Retinal pigment epithelial cell (primary cell): ENCODE measurements at regions not wholly inside any gene's neighbourhood (a gene's known extent, or its start where the extent isn't known, plus 50 kb on each side); places are given as distances from the start of the nearest gene placed in this dataset.
"Not testable (repeated sequence)": the region's sequence is repeated elsewhere in the genome, so short reads cannot be mapped to it uniquely, and the experiment has no call there.

Experiments
- DNase-seq: peaks from one replicate; pipeline ENCODE4 v3.0.0-alpha.2; 2010; ENCODE audit warnings: low read depth
- H3K4me3 ChIP-seq: 2 replicates; pipeline ENCODE4 v1.5.1; 2011; ENCODE audit warnings: mild to moderate bottlenecking, low read length, control low read depth, moderate library complexity
- CTCF ChIP-seq: conservative IDR thresholded peaks from 2 replicates; pipeline ENCODE4 v1.5.1; 2011; ENCODE audit warnings: low read depth, low read length, control low read depth, inconsistent platforms

GRCh38 chrX:140633105-140633504 lies 76.5 kb upstream of the LINC00632 start:
- not testable (repeated sequence) for H3K4me3 ChIP-seq, DNase-seq

- no peak overlapping the region for H3K4me3 ChIP-seq
- TF ChIP-seq CTCF = no peak
- no peak for DNase-seq
Observed at GRCh38 chrX:140608111-140608510, 101.4 kb upstream of the LINC00632 start.

GRCh38 chrX:140602140-140602539 lies 97.3 kb upstream of the SOX3 start:
- TF ChIP-seq CTCF = no peak

GRCh38 chrX:140599851-140600250 lies 95.0 kb upstream of the SOX3 start:
- DNase-seq = no peak
- no peak for TF ChIP-seq CTCF
- H3K4me3 ChIP-seq = no peak overlapping the region

More at GRCh38 chrX:140602140-140602539, 97.3 kb upstream of the SOX3 start:
- no peak for DNase-seq
- H3K4me3 ChIP-seq = no peak overlapping the region

- H3K4me3 ChIP-seq = no peak overlapping the region
- no peak for TF ChIP-seq CTCF
- no peak for DNase-seq
Observed at GRCh38 chrX:140589657-140590056, 84.8 kb upstream of the SOX3 start.

- no peak overlapping the region for H3K4me3 ChIP-seq
- DNase-seq = no peak
- no peak for TF ChIP-seq CTCF
Observed at GRCh38 chrX:140586951-140587350, 82.1 kb upstream of the SOX3 start.

- DNase-seq = no peak
- TF ChIP-seq CTCF = no peak
- H3K4me3 ChIP-seq = no peak overlapping the region
Observed at GRCh38 chrX:140580478-140580877, 75.6 kb upstream of the SOX3 start.

- DNase-seq = no peak
- peak; percentile 78 for TF ChIP-seq CTCF
- H3K4me3 ChIP-seq = no peak overlapping the region
Observed at GRCh38 chrX:140572724-140573123, 67.9 kb upstream of the SOX3 start.
